PFSK-1 (cell line): ENCODE measurements at regions not wholly inside any gene's neighbourhood (a gene's known extent, or its start where the extent isn't known, plus 50 kb on each side); places are given as distances from the start of the nearest gene placed in this dataset.

Experiments
- POLR2AphosphoS5 ChIP-seq: IDR thresholded peaks from 2 replicates; pipeline ENCODE4 v1.6.1; 2012; ENCODE audit warnings: low read depth, mild to moderate bottlenecking, control low read depth, low read length, moderate library complexity
- REST ChIP-seq, 2 experiments: IDR thresholded peaks; 2 replicates each; pipeline versions ENCODE4 v1.6.1 to v1.8.0; 2011 to 2012; ENCODE audit warnings: low read depth in 2 of 2, low read length in 2 of 2, control low read depth in 1 of 2, inconsistent platforms in 1 of 2, mild to moderate bottlenecking in 1 of 2, moderate library complexity in 1 of 2; ENCODE audit not compliant: insufficient read depth in 1 of 2
- SIN3A ChIP-seq: IDR thresholded peaks from 2 replicates; pipeline ENCODE4 v1.6.1; 2012; ENCODE audit warnings: mild to moderate bottlenecking, low read length, moderate library complexity, borderline replicate concordance; ENCODE audit not compliant: insufficient read depth
- TAF1 ChIP-seq: IDR thresholded peaks from 2 replicates; pipeline ENCODE4 v1.6.1; 2012; ENCODE audit warnings: low read length, control low read depth, borderline replicate concordance; ENCODE audit not compliant: insufficient read depth

- TF ChIP-seq POLR2AphosphoS5 (no peak), TAF1 (no peak), SIN3A (no peak), REST (IDR thresholded peaks at IDR 0.05; ENCODE audit: insufficient read depth in 1 of 2, low read depth in 2 of 2, low read length in 2 of 2) (no peak)
These were observed 203.6 kb downstream of the CGGBP1 start for GRCh38 chr3:87855211-87855610.
